GM19035 (cell line): ENCODE measurements at regions not wholly inside any gene's neighbourhood (a gene's known extent, or its start where the extent isn't known, plus 50 kb on each side); places are given as distances from the start of the nearest gene placed in this dataset.
A peak's percentile ranks its signal among the peaks of the same experiment; 100 is the strongest.
"Not testable (repeated sequence)": the region's sequence is repeated elsewhere in the genome, so short reads cannot be mapped to it uniquely, and the experiment has no call there.

Source experiments
- ATAC-seq: cut with Tn5 transposase; IDR thresholded peaks from one replicate; pipeline ENCODE4 v1.9.1; 2021; ENCODE audit not compliant: unreplicated experiment

GRCh38 chr1:67528141-67528540, 97.9 kb upstream of the SERBP1 start:
- no peak for ATAC-seq

- no peak for ATAC-seq
Measured at GRCh38 chr1:67530071-67530470, 99.9 kb upstream of the SERBP1 start.

GRCh38 chr1:67532452-67533216, 102.4 kb upstream of the SERBP1 start:
- peak; percentile 65 for ATAC-seq

GRCh38 chr1:67534627-67535065, 104.4 kb upstream of the SERBP1 start:
- ATAC-seq, result no peak

- peak; percentile 75 for ATAC-seq
Measured at GRCh38 chr1:67535474-67535873, 105.3 kb upstream of the SERBP1 start.

GRCh38 chr1:67536957-67537666, 106.9 kb upstream of the SERBP1 start:
- no peak for ATAC-seq

GRCh38 chr1:67537667-67538018, 107.4 kb upstream of the SERBP1 start:
- ATAC-seq, result no peak

GRCh38 chr1:67540025-67540732, 110.0 kb upstream of the SERBP1 start:
- ATAC-seq, result no peak

GRCh38 chr1:67540733-67541125, 110.5 kb upstream of the SERBP1 start:
- no peak for ATAC-seq

GRCh38 chr1:67542747-67543146, 112.5 kb upstream of the SERBP1 start:
- no peak for ATAC-seq

GRCh38 chr1:67544921-67545320, 114.7 kb upstream of the SERBP1 start:
- no peak for ATAC-seq

- no peak for ATAC-seq
Measured at GRCh38 chr1:67545364-67545763, 115.2 kb upstream of the SERBP1 start.

GRCh38 chr1:67551375-67551774, 121.2 kb upstream of the SERBP1 start:
- ATAC-seq, result no peak

GRCh38 chr1:67552336-67552759, 122.1 kb upstream of the SERBP1 start:
- no peak for ATAC-seq

GRCh38 chr1:67554204-67554603, 124.0 kb upstream of the SERBP1 start:
- not testable (repeated sequence) for ATAC-seq

- no peak for ATAC-seq
Measured at GRCh38 chr1:67555461-67556296, 125.5 kb upstream of the SERBP1 start.

- no peak for ATAC-seq
Measured at GRCh38 chr1:67556297-67556900, 126.2 kb upstream of the SERBP1 start.

- no peak for ATAC-seq
Measured at GRCh38 chr1:67557696-67558448, 127.1 kb upstream of the GADD45A start.

- ATAC-seq, result no peak
Measured at GRCh38 chr1:67558449-67559193, 126.4 kb upstream of the GADD45A start.
